DMS53 treated with DMSO at 0.1 percent for 48 hours (cell line): ENCODE measurements at regions not wholly inside any gene's neighbourhood (a gene's known extent, or its start where the extent isn't known, plus 50 kb on each side); places are given as distances from the start of the nearest gene placed in this dataset.

ENCODE experiments used
- DNase-seq: peaks from one replicate; lab custom pipeline; 2025; ENCODE audit not compliant: unreplicated experiment; lab: John Stamatoyannopoulos, UW

GRCh38 chr1:98333406-98333805 is 328.1 kb upstream of the SNX7 start:
- no peak for DNase-seq

GRCh38 chr1:98331718-98332311 is 329.7 kb upstream of the SNX7 start:
- no peak for DNase-seq

- DNase-seq, result no peak
Observed at GRCh38 chr1:98331243-98331642, 330.3 kb upstream of the SNX7 start.

- no peak for DNase-seq
Observed at GRCh38 chr1:98330224-98330623, 331.3 kb upstream of the SNX7 start.

- no peak for DNase-seq
Observed at GRCh38 chr1:98328855-98329254, 332.7 kb upstream of the SNX7 start.

- DNase-seq, result no peak
Observed at GRCh38 chr1:98327220-98327861, 334.2 kb upstream of the SNX7 start.

- peak; percentile 17 for DNase-seq
Observed at GRCh38 chr1:98325646-98326440, 335.7 kb upstream of the SNX7 start.

- no peak for DNase-seq
Observed at GRCh38 chr1:98323906-98324358, 337.6 kb upstream of the SNX7 start.

- no peak for DNase-seq
Observed at GRCh38 chr1:98323388-98323787, 338.1 kb upstream of the SNX7 start.

GRCh38 chr1:98322966-98323365 is 338.6 kb upstream of the SNX7 start:
- no peak for DNase-seq

- DNase-seq, result no peak
Observed at GRCh38 chr1:98322086-98322485, 339.4 kb upstream of the SNX7 start.

- no peak for DNase-seq
Observed at GRCh38 chr1:98321191-98321590, 340.3 kb upstream of the SNX7 start.

- DNase-seq, result no peak
Observed at GRCh38 chr1:98316286-98316905, 345.1 kb upstream of the SNX7 start.

GRCh38 chr1:98315309-98315708 is 346.2 kb upstream of the SNX7 start:
- no peak for DNase-seq

GRCh38 chr1:98314601-98315000 is 346.9 kb upstream of the SNX7 start:
- DNase-seq, result no peak

GRCh38 chr1:98306517-98307089 is 354.9 kb upstream of the SNX7 start:
- DNase-seq, result no peak

GRCh38 chr1:98305362-98305761 is 356.2 kb upstream of the SNX7 start:
- DNase-seq, result no peak

GRCh38 chr1:98304888-98305287 is 356.6 kb upstream of the SNX7 start:
- DNase-seq, result no peak

- no peak for DNase-seq
Observed at GRCh38 chr1:98299861-98300260, 361.7 kb upstream of the SNX7 start.

GRCh38 chr1:98299313-98299712 is 362.2 kb upstream of the SNX7 start:
- DNase-seq, result no peak

- DNase-seq, result no peak
Observed at GRCh38 chr1:98298319-98298718, 363.2 kb upstream of the SNX7 start.
